HepG2 (cell line): ENCODE measurements at regions not wholly inside any gene's neighbourhood (a gene's known extent, or its start where the extent isn't known, plus 50 kb on each side); places are given as distances from the start of the nearest gene placed in this dataset.

ENCODE experiments used
- ATAC-seq: fragments of 200-7000 bp; cut with Tn5 transposase; 3 replicates; pipeline ENCODE4 v1.9.1; 2020; ENCODE audit warnings: mild to moderate bottlenecking, moderate library complexity
- BruUV-seq: library from RNA; stranded (reverse); fragments of 400-500 nt; replicated peaks from 2 replicates; lab custom pipeline; 2021; lab: Mats Ljungman, UMichigan
- CTCF ChIA-PET: fragments of 300-600 bp; formaldehyde crosslinking; extraction: SDS; loops from one replicate; lab custom pipeline; 2021; ENCODE audit warnings: low total read pairs, inconsistent platforms, low intra/inter-chr PET ratio; lab: Yijun Ruan, JAX
- POLR2A ChIA-PET: fragments of 350-600 bp; sonication (Branson Sonifier 250); formaldehyde crosslinking; loops from one replicate; lab custom pipeline; 2020; ENCODE audit warnings: antibody characterized with exemption, inconsistent platforms; lab: Yijun Ruan, JAX
- DNase-seq: peaks from one replicate; pipeline ENCODE4 v3.0.0-alpha.2; 2015; ENCODE audit warnings: low spot score
- FAIRE-seq: peaks from 3 replicates; lab custom pipeline; 2011; peaks lifted over from hg19 to GRCh38; lab: Jason Lieb, UNC
- H2AFZ ChIP-seq: one replicate; pipeline ENCODE4 v1.6.1; 2011; ENCODE audit warnings: low read length, inconsistent platforms
- H3K27ac ChIP-seq: fragments of 300-600 bp; 3 replicates; pipeline ENCODE4 v1.8.0; 2011; ENCODE audit warnings: mixed run types, mild to moderate bottlenecking, mixed read lengths, low read length, inconsistent platforms; ENCODE audit not compliant: insufficient read depth; ENCODE audit errors: extremely low read length
- H3K27me3 ChIP-seq, 2 experiments: fragments of 200-600 bp in 1 of 2; 2 replicates in 1 of 2; 3 replicates in 1 of 2; pipeline versions ENCODE4 v1.6.0 to v1.8.0; 2011; ENCODE audit warnings: low read length in 2 of 2, mild to moderate bottlenecking in 2 of 2, moderate library complexity in 2 of 2, inconsistent platforms in 1 of 2; ENCODE audit not compliant: insufficient read depth in 2 of 2, control insufficient read depth in 1 of 2
- H3K36me3 ChIP-seq, 2 experiments: fragments of 200-600 bp in 1 of 2; replicated peaks in 1 of 2; 2 replicates in 1 of 2; 3 replicates in 1 of 2; pipeline versions ENCODE4 v1.5.1 to v1.8.0; 2011; ENCODE audit warnings: low read length in 2 of 2, inconsistent platforms in 1 of 2; ENCODE audit not compliant: insufficient read depth in 2 of 2, control insufficient read depth in 1 of 2
- H3K4me1 ChIP-seq: 2 replicates; pipeline ENCODE4 v1.5.1; 2012; ENCODE audit warnings: low read length, inconsistent platforms; ENCODE audit not compliant: insufficient read depth
- H3K4me2 ChIP-seq: 2 replicates; pipeline ENCODE4 v1.6.0; 2011; ENCODE audit warnings: low read depth, low read length, inconsistent platforms
- H3K4me3 ChIP-seq, 3 experiments: fragments of 200-600 bp in 1 of 3; sonication (generic), shearing (Covaris generic) in 1 of 3; replicated peaks in 1 of 3; 2 replicates each; pipeline ENCODE4 v1.5.1; 2011 to 2016; ENCODE audit warnings: low read length in 3 of 3, inconsistent platforms in 2 of 3, low read depth in 2 of 3, mild to moderate bottlenecking in 2 of 3, control low read depth in 1 of 3, mixed read lengths in 1 of 3; ENCODE audit not compliant: insufficient read depth in 1 of 3
- H3K79me2 ChIP-seq: one replicate; pipeline ENCODE4 v1.6.1; 2011; ENCODE audit warnings: low read length, inconsistent platforms; ENCODE audit not compliant: insufficient read depth
- H3K9ac ChIP-seq: 2 replicates; pipeline ENCODE4 v1.6.0; 2011; ENCODE audit warnings: mild to moderate bottlenecking, low read depth, low read length, inconsistent platforms; ENCODE audit not compliant: insufficient read depth
- H3K9me3 ChIP-seq: 2 replicates; pipeline ENCODE4 v1.5.1; 2012; ENCODE audit warnings: mild to moderate bottlenecking, low read length
- H4K20me1 ChIP-seq: 2 replicates; pipeline ENCODE4 v1.6.0; 2011; ENCODE audit warnings: inconsistent platforms, mild to moderate bottlenecking, low read length, moderate library complexity; ENCODE audit not compliant: insufficient read depth
- ARNTL ChIP-seq: sonication (generic); formaldehyde crosslinking; IDR thresholded peaks from 2 replicates; pipeline ENCODE4 v1.4.0; 2020; ENCODE audit warnings: mild to moderate bottlenecking, missing genetic modification reagents
- ELF4 ChIP-seq: sonication (generic); formaldehyde crosslinking; IDR thresholded peaks from 2 replicates; pipeline ENCODE4 v1.5.0; 2020; ENCODE audit warnings: missing genetic modification reagents, mild to moderate bottlenecking, moderate library complexity, borderline replicate concordance
- ETV5 ChIP-seq: IDR thresholded peaks from 2 replicates; pipeline ENCODE4 v1.6.1; 2018; ENCODE audit warnings: missing biosample characterization, missing genetic modification reagents, inconsistent platforms, borderline replicate concordance
- FLYWCH1 ChIP-seq: sonication (generic); formaldehyde crosslinking; IDR thresholded peaks from 2 replicates; pipeline ENCODE4 v1.8.1; 2023; ENCODE audit warnings: mild to moderate bottlenecking, missing genetic modification reagents
- HOXD1 ChIP-seq: sonication (generic); formaldehyde crosslinking; IDR thresholded peaks from 2 replicates; pipeline ENCODE4 v1.5.0; 2020; ENCODE audit warnings: missing genetic modification reagents
- SMAD1 ChIP-seq: sonication (generic); formaldehyde crosslinking; IDR thresholded peaks from 2 replicates; pipeline ENCODE4 v1.4.0; 2020; ENCODE audit warnings: missing genetic modification reagents, low read depth, mild to moderate bottlenecking, borderline replicate concordance
- SMYD3 ChIP-seq: sonication (generic); formaldehyde crosslinking; IDR thresholded peaks from 2 replicates; pipeline ENCODE4 v1.8.1; 2023; ENCODE audit warnings: mild to moderate bottlenecking, missing genetic modification reagents
- ZNF205 ChIP-seq: IDR thresholded peaks from 2 replicates; pipeline ENCODE4 v1.6.1; 2018; ENCODE audit warnings: missing biosample characterization, missing genetic modification reagents
- ZNF556 ChIP-seq: sonication (generic); formaldehyde crosslinking; IDR thresholded peaks from 2 replicates; pipeline ENCODE4 v1.4.0; 2020; ENCODE audit warnings: mild to moderate bottlenecking, missing genetic modification reagents, borderline replicate concordance
- ZNF570 ChIP-seq: sonication (generic); formaldehyde crosslinking; IDR thresholded peaks from 2 replicates; pipeline ENCODE4 v1.4.0; 2020; ENCODE audit warnings: mild to moderate bottlenecking, missing genetic modification reagents, borderline replicate concordance
- WGBS: methylation state at CpG from one replicate; pipeline ENCODE4 v1.1.6; 2017; ENCODE audit warnings: low lambda C conversion rate; 5-methylcytosine and 5-hydroxymethylcytosine counted together
- in situ Hi-C: cut with HindIII; loops from 2 replicates; pipeline ENCODE4 v1.10.0; 2017; ENCODE audit warnings: low pct_unique_long_range_greater_than_20kb; ENCODE audit not compliant: extremely low pct_ligation_motif_present
- intact Hi-C: fragments of 100-400 bp; cut with micrococcal nuclease; formaldehyde crosslinking; loops from one replicate; pipeline ENCODE4 v1.10.0; 2022; ENCODE audit not compliant: unreplicated experiment
- TF ChIP-seq, protein P1 (sequence below): sonication (generic); formaldehyde crosslinking; IDR thresholded peaks from 2 replicates; pipeline ENCODE4 v1.4.0; 2020; ENCODE audit warnings: missing genetic modification reagents, mild to moderate bottlenecking, borderline replicate concordance
- TF ChIP-seq, protein P2 (sequence below): sonication (generic); IDR thresholded peaks from 2 replicates; pipeline ENCODE4 v1.6.1; 2016; ENCODE audit warnings: low read depth, borderline replicate concordance

- TF ChIP-seq FLYWCH1 (CRISPR knock-in tag) = no peak
- no peak for TF ChIP-seq ZNF570 (CRISPR knock-in tag)
- TF ChIP-seq ETV5 = no peak
- no peak for TF ChIP-seq ZNF205 (CRISPR knock-in tag)
- no peak for TF ChIP-seq SMAD1 (CRISPR knock-in tag)
- TF ChIP-seq, all 625 proteins: peak for 0
These were observed 317.0 kb upstream of the IRX4 start (continued) for GRCh38 chr5:2199697-2200096.

DNA sequence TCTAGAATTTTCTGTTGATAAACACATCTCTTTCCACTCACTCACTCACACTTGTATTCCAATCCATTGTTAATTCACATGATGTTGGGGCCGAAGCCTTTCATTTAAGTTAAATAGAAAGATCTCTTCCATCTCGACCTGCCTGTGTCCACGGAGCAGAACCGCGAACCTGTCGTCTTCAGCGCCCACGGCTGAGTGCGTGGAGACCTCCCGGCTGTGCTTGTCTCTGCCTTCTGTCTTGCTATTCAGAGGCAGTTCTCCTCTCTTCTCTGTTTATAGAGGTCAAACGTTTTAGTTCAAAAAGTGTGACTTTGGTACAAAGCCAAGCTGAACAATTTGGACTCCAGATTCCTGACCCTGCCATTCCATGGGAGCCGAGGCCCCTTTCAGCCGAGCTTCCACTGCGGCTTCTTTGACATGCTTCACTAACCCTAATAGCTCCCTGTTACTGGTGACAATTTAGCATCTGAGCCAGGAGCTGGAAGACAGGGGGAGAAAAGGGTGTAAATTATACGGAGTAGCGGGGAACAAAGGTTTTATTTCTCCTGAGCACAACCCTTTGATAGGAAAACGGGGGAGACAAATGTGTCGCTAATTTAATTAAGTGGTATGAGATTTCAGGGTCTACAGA, 314.4 kb upstream of the IRX4 start:
- H3K9ac ChIP-seq = no peak overlapping the region
- peaks cover 0 to 31% of the 10 kb centered on the region in 2 experiments; a peak in 3 of 5 replicates for H3K27me3 ChIP-seq
- H3K4me3 ChIP-seq = no peak overlapping the region
- intact Hi-C loops = no loop called here
- CTCF ChIA-PET = no interaction called here
- no peak overlapping the region for H3K27ac ChIP-seq
- in situ Hi-C loops = no loop called here
- H3K36me3 ChIP-seq = no peaks in the 10 kb centered on the region
- FAIRE-seq (no peak), ATAC-seq (no peak), DNase-seq (no peak)
- no TSS peak for BruUV-seq
- TF ChIP-seq ELF4 (CRISPR knock-in tag) (no peak), ZNF556 (no peak), SMYD3 (CRISPR knock-in tag) (no peak), HOXD1 (CRISPR knock-in tag) (no peak), ARNTL (CRISPR knock-in tag) (no peak)
- TF ChIP-seq, protein P1, sequence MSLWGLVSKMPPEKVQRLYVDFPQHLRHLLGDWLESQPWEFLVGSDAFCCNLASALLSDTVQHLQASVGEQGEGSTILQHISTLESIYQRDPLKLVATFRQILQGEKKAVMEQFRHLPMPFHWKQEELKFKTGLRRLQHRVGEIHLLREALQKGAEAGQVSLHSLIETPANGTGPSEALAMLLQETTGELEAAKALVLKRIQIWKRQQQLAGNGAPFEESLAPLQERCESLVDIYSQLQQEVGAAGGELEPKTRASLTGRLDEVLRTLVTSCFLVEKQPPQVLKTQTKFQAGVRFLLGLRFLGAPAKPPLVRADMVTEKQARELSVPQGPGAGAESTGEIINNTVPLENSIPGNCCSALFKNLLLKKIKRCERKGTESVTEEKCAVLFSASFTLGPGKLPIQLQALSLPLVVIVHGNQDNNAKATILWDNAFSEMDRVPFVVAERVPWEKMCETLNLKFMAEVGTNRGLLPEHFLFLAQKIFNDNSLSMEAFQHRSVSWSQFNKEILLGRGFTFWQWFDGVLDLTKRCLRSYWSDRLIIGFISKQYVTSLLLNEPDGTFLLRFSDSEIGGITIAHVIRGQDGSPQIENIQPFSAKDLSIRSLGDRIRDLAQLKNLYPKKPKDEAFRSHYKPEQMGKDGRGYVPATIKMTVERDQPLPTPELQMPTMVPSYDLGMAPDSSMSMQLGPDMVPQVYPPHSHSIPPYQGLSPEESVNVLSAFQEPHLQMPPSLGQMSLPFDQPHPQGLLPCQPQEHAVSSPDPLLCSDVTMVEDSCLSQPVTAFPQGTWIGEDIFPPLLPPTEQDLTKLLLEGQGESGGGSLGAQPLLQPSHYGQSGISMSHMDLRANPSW (CRISPR knock-in tag) = no peak
- TF ChIP-seq, protein P2, sequence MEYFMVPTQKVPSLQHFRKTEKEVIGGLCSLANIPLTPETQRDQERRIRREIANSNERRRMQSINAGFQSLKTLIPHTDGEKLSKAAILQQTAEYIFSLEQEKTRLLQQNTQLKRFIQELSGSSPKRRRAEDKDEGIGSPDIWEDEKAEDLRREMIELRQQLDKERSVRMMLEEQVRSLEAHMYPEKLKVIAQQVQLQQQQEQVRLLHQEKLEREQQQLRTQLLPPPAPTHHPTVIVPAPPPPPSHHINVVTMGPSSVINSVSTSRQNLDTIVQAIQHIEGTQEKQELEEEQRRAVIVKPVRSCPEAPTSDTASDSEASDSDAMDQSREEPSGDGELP = no peak
- no peak overlapping the region for H2AFZ ChIP-seq
- WGBS = 53% methylated on average over 18 of the region's 18 CpGs
- POLR2A ChIA-PET = no interaction called here
- no peak overlapping the region for H3K4me2 ChIP-seq
- H4K20me1 ChIP-seq = no peaks in the 10 kb centered on the region
- H3K4me1 ChIP-seq = no peaks in the 10 kb centered on the region
- peaks cover 9% of the 10 kb centered on the region; the same call in 1 of the 2 replicates for H3K9me3 ChIP-seq
- H3K79me2 ChIP-seq = no peaks in the 10 kb centered on the region
